GM18873 (cell line): ENCODE measurements at regions not wholly inside any gene's neighbourhood (a gene's known extent, or its start where the extent isn't known, plus 50 kb on each side); places are given as distances from the start of the nearest gene placed in this dataset.
"Not testable (repeated sequence)": the region's sequence is repeated elsewhere in the genome, so short reads cannot be mapped to it uniquely, and the experiment has no call there.

Source experiments
- ATAC-seq: cut with Tn5 transposase; IDR thresholded peaks from one replicate; pipeline ENCODE4 v1.9.1; 2021; ENCODE audit warnings: mild to moderate bottlenecking, moderate library complexity, moderate number of reproducible peaks; ENCODE audit not compliant: unreplicated experiment, low FRiP score

GRCh38 chr2:21812766-21813165, 689.0 kb downstream of the TDRD15 start:
- ATAC-seq: no peak

- ATAC-seq: no peak
These were observed 690.9 kb downstream of the TDRD15 start for GRCh38 chr2:21814588-21815149.

GRCh38 chr2:21818212-21818795, 694.5 kb downstream of the TDRD15 start:
- ATAC-seq: no peak

GRCh38 chr2:21819454-21819853, 695.7 kb downstream of the TDRD15 start:
- no peak for ATAC-seq

- no peak for ATAC-seq
These were observed 696.5 kb downstream of the TDRD15 start for GRCh38 chr2:21820271-21820670.

GRCh38 chr2:21821672-21822227, 698.0 kb downstream of the TDRD15 start:
- ATAC-seq: no peak

- no peak for ATAC-seq
These were observed 698.7 kb downstream of the TDRD15 start for GRCh38 chr2:21822505-21822904.

GRCh38 chr2:21833767-21834166, 710.0 kb downstream of the TDRD15 start:
- ATAC-seq: no peak

- ATAC-seq: no peak
These were observed 712.5 kb downstream of the TDRD15 start for GRCh38 chr2:21836261-21836660.

GRCh38 chr2:21836719-21837118, 713.0 kb downstream of the TDRD15 start:
- no peak for ATAC-seq

GRCh38 chr2:21837168-21837960, 713.6 kb downstream of the TDRD15 start:
- ATAC-seq: no peak

GRCh38 chr2:21841341-21841740, 717.6 kb downstream of the TDRD15 start:
- no peak for ATAC-seq

- not testable (repeated sequence) for ATAC-seq
These were observed 726.6 kb downstream of the TDRD15 start for GRCh38 chr2:21850367-21850766.

- ATAC-seq: no peak
These were observed 731.2 kb downstream of the TDRD15 start for GRCh38 chr2:21854938-21855337.

GRCh38 chr2:21856708-21857107, 732.9 kb downstream of the TDRD15 start:
- no peak for ATAC-seq

GRCh38 chr2:21860907-21861306, 737.1 kb downstream of the TDRD15 start:
- no peak for ATAC-seq

GRCh38 chr2:21866316-21866715, 742.5 kb downstream of the TDRD15 start:
- ATAC-seq: no peak

GRCh38 chr2:21887881-21888280, 764.1 kb downstream of the TDRD15 start:
- ATAC-seq: no peak

GRCh38 chr2:21890041-21890440, 766.3 kb downstream of the TDRD15 start:
- no peak for ATAC-seq

GRCh38 chr2:21890716-21891115, 766.9 kb downstream of the TDRD15 start:
- no peak for ATAC-seq

- ATAC-seq: no peak
These were observed 767.4 kb downstream of the TDRD15 start for GRCh38 chr2:21891191-21891590.
